ENCODE measurements at regions not wholly inside any gene's neighbourhood (a gene's known extent, or its start where the extent isn't known, plus 50 kb on each side); places are given as distances from the start of the nearest gene placed in this dataset.
A peak's percentile ranks its signal among the peaks of the same experiment; 100 is the strongest.
"Not testable (repeated sequence)": the region's sequence is repeated elsewhere in the genome, so short reads cannot be mapped to it uniquely, and the experiment has no call there.

DNA sequence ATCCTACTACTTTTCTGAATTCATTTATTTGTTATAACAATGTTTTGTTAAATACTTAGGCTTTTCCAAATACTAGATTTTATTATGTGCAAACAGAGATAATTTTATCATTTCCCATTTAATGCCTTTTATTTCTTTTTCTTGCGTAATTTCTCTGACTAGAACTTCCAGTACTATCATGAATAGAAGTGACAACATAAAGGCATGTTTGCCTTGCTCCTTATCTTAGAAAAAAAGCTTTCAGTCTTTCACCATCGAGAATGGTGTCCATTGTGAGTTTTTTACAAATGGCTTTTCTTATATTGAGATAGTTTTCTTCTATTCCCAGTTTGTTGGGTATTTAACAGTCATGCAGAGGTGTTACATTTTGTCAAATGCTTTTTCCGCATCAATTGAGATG lies 453.1 kb upstream of the ZP4 start:
- no peak for DNase-seq

DNA sequence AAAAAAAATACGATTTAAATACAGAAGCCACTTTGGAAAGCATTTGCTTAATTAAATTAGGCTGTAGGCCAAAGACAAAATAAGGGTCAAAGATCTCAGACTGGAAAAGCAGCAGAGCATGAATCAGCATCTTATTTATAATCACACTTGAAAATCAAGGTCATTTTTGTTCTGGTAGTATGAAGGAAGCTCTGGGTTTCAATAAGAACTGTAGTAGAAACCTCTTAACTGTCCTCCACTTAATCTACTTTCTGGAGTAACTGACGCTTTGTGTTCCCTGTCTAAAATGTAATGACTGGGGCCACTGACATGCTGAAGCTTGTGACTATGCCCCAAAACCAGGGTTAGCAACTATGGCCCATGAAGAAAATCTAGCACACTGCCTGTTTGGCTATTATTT lies 450.7 kb upstream of the ZP4 start:
- DNase-seq: no peak

DNA sequence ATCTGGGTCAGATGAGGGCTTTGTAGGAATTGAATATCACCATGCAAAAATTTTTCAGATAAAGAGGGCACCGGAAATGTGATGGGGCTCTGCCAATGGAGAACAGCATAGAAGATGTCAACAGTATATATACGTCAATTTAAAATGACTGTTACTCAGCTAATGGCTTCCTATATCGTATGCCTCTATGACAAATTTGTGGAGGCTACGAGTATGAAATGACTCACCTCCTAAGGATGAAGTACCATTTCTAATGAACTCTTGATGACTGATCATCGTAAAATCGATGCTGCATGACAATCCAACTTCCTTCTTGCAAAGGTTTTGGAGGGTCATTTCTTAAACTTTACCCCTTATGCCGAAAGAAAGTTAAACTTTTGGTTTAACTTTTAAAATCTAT lies 450.3 kb upstream of the ZP4 start:
- DNase-seq: no peak

DNA sequence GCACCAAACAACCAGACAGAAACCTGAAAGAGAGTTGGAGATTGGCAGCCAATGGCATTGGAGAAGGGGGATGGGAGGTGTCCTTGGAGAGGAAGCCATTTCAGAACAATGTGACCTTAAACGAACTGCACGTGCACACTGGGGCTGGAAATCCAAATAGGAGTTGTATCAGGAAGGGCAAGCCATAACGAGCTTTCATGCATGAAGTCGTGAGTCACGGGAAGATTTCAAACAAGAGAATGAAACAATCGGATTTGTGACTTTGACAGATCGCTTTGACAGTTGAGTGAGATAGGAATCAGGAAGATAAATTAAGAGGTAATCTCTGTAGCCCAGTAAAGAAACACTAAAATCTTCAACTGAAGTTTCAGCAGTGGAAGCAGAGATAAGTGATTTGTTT lies 445.8 kb upstream of the ZP4 start:
- no peak for DNase-seq

DNA sequence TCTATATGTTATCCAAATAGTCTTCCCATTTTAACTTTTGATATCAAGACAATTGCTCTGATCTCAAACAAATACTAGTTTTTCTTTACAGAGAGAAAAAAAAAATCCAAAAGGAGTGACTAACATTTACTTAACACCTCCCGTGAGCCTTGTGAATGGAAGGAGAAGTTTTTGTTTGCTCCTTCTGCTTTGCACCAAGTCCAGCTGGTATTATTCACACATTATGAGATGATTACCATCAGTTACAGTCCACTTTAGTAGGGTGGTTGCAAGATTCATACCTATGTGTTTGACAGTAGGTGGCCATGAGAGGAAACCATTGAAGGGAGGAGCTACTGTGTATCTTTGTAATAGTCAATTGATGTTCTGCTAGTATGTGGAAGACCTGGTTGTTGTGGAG lies 443.4 kb upstream of the ZP4 start:
- no peak for DNase-seq

DNA sequence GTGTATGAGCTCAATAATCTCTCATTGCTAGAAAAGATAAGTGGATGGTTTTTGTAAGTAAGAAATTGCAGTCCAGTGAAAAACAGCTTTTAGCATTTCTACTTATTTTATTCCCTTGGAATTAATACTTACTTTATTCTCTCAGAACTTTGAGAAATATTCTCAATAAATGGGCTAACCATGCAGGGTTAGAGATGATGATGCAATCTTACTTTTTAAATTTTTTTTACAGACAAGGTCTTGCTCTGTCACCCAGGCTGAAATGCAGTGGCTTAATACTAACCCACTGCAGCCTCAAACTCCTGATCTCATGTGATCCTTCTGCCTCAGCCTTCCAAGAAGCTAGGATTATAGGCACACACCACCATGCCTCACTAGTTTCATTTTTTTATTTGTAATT lies 440.8 kb upstream of the ZP4 start:
- peak; percentile 5 to 18 for DNase-seq

DNA sequence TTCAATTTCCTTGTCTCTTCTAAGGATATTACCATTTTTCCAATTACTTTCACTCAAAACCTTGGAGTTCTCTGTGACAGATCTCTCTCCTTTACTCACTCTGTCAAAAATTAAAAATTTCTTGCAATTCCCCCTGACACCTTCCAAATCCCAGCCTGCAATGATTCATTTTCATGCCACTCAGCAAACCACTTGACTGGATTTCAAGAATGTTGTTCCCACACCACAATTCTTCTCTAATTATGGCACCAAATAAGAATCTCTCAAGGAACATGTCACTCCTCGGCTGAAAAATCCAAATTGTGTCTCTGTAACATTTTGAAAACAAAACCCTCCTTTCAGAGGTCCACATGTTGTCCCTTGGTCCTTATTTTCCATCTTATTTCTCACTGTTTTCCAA lies 438.9 kb upstream of the ZP4 start:
- no peak for DNase-seq

DNA sequence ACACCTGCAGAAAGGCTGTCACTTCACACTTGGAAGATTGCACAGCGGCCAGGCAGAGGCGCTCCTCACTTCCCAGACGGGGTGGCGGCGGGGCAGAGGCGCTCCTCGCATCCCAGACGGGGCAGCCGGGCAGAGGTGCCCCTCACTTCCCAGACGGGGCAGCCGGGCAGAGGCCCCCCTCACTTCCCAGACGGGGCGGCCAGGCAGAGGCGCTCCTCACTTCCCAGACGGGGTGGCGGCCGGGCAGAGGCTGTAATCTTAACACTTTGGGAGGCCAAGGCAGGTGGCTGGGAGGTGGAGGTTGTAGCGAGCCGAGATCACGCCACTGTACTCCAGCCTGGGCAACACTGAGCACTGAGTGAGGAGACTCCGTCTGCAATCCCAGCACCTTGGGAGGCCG lies 436.3 kb upstream of the ZP4 start:
- DNase-seq: not testable (repeated sequence)

DNA sequence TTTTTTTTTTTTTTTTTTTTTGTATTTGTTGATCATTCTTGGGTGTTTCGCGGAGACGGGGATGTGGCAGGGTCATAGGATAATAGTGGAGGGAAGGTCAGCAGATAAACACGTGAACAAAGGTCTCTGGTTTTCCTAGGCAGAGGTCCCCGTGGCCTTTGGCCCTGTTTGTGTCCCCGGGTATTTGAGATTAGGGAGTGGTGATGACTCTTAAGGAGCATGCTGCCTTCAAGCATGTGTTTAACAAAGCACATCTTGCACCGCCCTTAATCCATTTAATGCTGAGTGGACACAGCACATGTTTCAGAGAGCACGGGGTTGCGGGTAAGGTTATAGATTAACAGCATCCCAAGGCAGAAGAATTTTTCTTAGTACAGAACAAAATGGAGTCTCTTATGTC lies 435.8 kb upstream of the ZP4 start:
- DNase-seq: not testable (repeated sequence)

DNA sequence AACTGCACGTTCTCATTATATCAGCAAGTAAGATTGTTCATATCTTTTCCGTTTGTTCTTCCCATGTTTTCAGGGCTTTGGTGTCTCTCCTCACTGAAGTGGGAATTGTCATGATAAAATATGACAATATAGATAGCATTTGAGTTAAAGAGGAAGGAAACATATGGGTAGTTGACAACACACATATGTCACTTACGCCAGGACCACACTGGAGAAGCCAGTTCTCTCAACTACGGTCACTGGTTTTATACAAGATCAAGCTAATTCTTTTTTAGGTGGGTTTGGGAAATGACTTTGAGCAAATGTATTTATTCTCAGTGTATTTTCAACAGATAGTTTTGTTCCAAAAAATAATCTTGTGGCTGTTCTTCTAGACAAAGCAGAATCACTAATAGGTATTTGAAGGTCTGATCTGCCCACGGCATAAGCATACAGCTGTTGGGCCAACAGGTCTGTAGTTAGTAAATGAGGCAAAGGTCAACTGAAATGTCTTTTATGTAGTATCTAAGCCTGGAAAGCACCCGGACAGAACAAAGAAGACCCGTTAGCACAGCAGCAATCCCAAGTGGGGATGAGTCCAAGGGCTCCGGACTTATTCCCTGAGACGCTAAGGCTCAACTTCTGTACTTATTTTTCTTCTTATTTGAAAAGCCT lies 433.6 kb upstream of the ZP4 start:
- DNase-seq: peak in 1 of 2 donors; percentile 6

DNA sequence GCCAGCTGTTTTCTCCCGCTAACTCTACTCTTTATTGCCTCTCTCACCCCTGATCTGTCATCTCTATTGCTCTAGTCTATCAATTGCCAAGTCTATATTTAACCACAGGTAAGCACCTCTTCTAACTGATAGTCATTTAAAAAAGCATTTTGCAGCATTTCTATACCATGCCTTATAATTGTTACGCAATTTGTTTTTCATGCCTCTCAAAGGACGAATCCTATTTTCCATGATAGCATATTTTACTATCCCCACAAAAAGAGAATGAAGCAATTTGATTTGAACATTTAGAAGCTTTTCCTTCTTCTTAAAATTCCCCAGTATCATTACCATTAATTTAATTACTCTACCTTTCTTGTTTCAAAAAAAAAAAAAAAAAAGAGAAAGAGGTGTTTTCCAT lies 432.8 kb upstream of the ZP4 start:
- DNase-seq: no peak

DNA sequence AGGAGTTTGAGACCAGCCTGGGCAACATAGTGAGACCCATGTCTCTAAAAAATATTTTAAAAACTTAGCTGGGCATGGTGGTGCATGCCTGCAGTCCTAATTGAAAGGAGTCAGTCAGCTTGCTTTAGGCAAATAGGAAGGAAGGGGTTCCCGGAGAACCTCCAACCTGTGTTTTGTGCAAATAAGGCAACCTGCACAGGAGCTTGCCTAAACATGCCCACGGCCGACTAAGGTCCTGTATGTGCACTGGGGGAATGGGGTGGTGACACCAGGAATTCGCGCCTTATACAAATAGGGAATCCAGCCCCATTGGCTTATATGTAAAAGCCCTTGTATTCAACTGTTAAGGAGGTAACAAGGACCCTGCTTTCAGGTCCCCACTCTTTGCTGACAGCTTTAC lies 429.2 kb upstream of the ZP4 start:
- no peak for DNase-seq

DNA sequence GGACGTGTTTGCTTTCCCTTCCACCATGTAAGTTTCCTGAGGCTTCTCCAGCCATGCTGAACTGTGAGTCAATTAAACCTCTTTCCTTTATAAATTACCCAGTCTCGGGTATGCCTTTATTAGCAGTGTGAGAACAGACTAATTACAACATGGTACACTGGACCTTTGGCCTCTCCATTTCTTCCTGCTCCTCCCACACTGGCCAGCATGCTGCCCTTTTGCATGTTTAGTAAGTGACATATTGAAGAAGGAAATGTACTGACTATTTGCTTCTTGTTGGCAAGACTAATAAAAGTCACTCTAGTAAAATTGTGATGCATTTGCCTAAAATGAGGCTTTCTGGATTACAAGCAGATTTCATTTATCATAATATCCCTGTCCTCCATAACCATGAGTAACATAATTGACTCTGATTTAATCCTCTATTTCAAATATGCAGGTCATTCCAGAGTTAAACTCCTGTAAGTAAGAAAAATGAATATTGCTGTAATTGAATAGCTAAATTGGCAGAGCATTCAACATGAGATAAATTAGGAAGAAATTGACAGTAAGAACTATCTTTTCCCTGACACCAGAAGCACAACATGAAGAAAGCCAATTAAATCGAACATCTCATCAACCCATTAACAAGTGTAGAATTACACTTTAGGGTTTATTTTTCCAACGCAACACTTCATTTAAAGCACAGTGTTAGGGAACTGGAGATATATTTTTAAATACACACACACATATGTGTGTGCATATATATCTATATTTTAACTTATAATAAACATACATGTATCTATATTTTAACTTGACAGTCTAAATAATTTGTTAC lies 427.8 kb upstream of the ZP4 start:
- DNase-seq: no peak

DNA sequence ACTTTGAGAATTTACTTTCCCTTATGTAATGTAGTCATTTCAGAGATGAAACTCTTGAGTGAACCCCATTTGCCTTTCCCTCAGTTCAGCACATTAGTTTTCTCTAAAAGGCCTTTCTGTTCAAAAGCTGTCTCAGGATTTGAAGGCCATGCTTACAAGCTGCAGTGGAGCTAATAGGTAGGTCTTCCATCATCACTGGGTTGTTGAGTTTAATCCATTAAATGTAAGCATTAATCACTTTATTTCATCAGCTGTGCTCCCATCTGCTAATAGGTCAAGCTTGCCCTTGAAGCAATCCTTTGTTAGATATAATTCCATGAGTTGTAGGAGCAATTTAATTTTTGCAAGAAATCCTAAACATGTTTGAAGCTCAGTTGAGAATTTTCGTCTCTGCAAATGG lies 422.2 kb upstream of the ZP4 start:
- no peak for DNase-seq

DNA sequence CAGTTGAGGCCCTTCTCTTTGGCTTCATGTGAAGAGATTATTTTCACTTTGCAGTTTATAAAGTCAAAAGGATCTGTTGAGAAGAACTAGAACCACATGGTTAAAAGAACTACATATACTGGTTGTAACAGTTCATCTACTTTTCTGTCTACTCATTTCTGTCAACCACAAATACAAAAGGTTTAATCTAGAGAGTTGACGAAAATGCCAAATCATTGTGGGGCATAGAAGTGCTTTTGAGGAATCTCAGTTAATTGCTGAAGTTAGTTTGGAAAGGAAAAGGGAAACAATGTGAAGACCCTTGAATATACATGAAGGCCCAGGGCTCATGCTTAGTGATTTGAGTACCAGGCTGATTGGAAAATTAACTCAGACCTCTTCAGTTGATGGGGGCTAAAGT lies 415.7 kb upstream of the ZP4 start:
- DNase-seq: no peak

DNA sequence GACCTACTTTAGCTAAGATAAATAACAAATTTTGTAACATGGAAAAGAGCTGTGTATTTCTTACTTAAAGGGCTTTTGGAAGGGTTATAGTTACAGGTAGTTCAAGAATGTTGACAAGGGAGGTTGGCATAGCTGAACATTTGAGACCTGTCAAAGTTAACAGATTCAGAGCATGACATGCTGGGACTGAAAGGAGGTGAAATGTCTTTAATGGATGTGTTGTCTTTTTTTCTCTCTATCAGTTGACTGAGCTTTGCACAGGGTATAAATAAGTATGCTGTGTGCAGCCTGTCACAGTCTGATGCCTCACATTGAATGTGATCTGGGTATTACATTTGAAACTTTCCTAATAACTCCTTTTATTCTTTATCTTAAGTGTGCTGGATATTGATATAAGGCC lies 411.9 kb upstream of the ZP4 start:
- DNase-seq: no peak

DNA sequence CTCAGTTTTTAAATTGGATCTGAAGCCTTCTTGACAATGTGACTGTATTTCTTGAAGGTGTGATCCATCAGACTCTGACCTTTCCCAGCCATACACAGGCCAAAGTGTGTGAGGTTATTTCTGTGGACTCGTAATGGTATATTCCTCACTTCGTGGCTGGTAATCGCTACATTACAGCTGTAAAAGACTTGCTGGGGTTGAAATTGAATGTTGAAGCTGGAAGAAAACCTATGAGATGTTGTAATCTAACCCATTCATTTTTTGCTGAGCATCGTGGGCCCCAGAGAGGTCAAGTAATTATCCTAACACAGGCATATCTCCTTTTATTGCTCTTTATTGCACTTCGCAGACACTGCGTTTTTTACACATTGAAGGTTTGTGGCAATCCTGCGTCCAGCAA lies 405.6 kb upstream of the ZP4 start:
- no peak for DNase-seq

DNA sequence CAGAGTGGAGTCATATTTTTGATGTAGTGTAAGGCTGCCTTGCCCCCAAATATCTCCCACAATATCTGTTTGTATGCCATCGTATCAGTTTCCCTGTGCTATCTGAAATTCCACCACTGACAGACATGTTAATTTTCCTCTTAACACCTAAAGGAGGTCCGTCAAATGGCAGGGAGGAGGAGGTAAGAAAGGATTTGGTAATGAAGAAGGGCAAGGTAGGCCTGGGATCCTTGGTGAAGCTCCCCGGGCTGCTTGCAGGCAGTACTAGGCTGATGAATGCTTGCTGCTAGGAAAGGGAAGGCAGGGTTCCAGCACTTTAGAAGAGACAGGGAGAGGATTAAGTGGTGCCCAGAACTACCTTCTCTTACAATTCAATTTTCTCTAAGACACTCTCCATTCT lies 402.4 kb upstream of the ZP4 start:
- no peak for DNase-seq

DNA sequence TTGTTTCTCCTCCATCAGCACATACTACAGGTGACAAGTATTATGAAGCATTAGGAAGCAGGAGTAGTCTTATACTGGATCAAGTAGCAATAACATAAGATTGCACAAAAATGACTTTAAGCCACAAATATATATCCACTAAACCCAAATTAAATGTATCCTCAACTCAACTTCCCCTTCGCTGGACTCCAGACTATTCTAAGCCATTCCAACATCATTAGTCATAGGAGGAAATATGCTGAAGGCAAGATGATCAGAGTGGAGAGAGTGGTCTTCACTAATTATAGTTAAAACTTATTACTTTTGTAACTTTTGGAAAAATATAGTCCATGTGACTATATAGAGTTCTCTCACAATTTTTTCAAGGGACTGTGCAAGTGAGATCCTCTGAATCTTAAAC lies 390.7 kb upstream of the ZP4 start:
- DNase-seq: peak in 1 of 2 donors; percentile 6

DNA sequence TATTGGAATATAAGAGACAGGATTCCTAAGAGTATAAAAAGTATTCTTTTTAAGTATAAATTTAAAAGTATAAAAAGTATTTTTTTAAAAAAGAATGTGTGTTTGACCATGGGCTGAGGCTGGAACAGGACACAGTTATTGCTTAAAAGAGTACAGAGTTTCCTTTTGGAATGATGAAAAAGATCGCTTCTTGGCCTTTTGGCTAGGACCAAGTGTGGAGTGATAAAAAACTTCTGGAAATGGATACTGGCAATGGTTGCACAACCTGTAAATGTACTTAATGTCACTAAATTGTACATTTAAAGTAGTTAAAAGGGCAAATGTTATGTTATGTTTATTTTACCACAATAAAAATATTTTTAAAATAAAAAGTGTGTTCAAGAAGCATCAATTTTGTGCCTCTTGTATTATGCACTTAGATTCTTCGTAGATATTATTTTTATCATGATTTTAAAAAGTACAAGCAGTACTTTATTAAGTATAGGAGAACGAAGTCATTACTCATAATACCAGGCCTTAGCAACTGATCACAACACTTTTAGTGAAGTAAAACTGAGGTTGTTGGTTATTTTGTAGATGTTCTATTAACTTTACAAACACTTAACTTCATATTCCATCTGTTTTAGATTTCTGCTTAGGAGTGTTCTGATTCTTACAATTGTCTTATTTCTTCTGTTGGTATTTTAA lies 389.1 kb upstream of the ZP4 start:
- no peak for DNase-seq

DNA sequence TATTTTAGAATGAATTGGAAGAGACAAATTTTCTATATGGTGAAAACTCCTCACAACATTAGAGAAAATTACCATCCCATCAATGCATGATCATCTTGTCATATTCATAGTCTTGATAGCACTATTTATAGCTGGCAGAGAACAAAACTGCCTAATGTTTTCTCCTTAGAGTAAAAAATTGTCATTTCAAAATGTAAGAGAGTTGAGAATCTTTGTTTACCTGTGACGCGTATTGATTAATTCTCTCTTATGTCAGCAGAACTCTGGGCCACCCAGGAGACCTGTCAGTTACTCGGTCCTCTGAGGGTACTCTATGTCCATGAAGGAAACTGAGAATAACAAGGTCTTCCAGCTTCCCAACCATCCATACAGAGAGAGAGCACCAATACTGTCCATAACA lies 381.4 kb upstream of the ZP4 start:
- DNase-seq: no peak

DNA sequence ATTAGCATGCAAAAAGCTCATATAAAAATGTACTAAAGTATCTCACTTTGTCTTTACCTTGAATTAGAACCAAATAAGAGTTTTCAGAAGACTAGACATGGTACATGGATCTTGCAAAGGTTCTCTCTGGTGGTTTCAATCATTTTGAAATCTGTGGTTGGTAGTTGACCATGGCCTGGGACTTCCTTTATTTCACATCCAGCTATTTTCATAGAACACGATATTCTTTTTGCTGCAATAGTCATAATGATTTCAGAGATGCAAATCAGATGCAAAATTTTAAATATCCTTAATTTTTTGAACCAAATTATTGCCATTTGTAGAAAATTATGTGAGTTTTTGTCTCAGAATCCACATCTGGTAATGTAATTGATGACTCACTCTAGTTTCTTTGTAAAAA lies 375.1 kb upstream of the ZP4 start:
- peak; percentile 54 to 75 for DNase-seq

DNA sequence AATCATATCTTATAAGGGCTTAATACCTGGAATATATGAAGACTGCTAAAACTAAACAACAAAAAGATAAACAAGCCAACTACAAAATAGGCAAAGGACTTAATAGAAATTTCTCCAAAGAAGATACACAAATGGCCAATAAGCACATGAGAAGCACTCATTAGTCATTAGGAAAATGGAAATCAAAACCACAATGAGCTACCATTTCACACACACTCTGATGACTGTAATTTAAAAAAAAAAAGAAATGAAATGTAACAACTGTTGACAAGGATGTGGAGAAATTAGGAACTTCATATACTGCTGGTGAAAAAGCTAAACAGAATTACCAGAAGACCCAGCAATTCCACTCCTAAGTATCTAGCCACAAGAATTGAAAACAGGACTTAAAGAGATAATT lies 374.2 kb upstream of the ZP4 start:
- no peak for DNase-seq

DNA sequence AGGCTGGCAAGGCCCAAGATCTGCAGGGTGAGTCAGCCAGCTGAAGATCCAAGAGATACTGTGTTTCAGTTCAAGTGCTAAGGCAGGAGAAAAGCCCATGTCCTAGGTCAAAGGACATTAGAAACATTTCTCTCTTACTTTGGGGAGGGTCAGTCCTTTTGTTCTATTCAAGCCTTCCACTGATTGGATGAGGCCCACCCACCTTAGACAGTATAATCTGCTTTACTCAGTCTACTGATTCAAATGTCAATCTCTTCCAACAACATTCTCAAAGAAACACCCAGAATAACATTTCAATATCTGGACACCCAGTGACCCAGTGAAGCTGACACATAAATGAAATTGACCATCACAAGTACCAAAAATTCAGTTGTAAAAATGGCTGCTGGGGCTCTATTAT lies 367.8 kb upstream of the ZP4 start:
- no peak for DNase-seq
